ENCODE measurements at regions not wholly inside any gene's neighbourhood (a gene's known extent, or its start where the extent isn't known, plus 50 kb on each side); places are given as distances from the start of the nearest gene placed in this dataset.

DNA sequence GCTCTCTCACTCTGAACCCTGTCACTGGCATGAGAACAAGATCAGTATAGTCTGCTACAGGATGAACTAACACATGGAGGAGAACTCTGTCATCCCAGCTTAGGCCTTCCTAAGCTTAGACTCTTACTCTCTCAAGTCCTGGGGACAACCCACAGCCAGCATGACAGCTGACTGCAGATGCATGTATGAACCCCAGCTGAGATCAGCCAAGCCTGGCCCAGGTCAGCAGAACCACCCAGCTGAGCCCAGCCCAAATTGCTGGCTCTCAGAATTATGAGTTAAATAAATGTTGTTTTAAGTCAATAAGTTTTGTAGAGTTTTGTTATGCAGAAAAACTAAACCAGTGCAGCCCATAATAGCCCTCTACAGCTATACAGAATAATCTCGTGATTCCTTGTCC is 287.3 kb downstream of the TNS1 start:
- FAIRE-seq (no peak), DNase-seq (ENCODE audit: low read depth, low spot score) (no peak)
- Histone ChIP-seq H3K27me3 (ENCODE audit: control insufficient read depth, extremely low read depth, insufficient read depth, low read length) (no peaks in the 10 kb centered on the region), H3K9me1 (ENCODE audit: control insufficient read depth, extremely low read depth, insufficient read depth, low read length) (no peaks in the 10 kb centered on the region), H3K36me3 (ENCODE audit: control insufficient read depth in 2 of 2, extremely low read depth in 1 of 2, insufficient read depth in 2 of 2, low read length in 2 of 2) (no peaks in the 10 kb centered on the region), H3K79me2 (ENCODE audit: control insufficient read depth, insufficient read depth, low read length) (no peaks in the 10 kb centered on the region), H3K27ac (ENCODE audit: control insufficient read depth, insufficient read depth, low read length) (no peak overlapping the region), H4K20me1 (ENCODE audit: control insufficient read depth, extremely low read depth, insufficient read depth, low read length) (no peaks in the 10 kb centered on the region), H3K9me3 (ENCODE audit: control insufficient read depth, low read depth, low read length) (no peaks in the 10 kb centered on the region), H3K4me2 (ENCODE audit: control insufficient read depth, extremely low read depth, insufficient read depth, low read depth, low read length) (no peak overlapping the region), H3K4me3 (ENCODE audit: control insufficient read depth in 2 of 3, extremely low read depth in 1 of 3, insufficient read depth in 2 of 3, low read depth in 1 of 3, low read length in 3 of 3) (no peak overlapping the region), H3K4me1 (ENCODE audit: control insufficient read depth, extremely low read depth, insufficient read depth, low read length) (peaks cover under 1% of the 10 kb centered on the region), H3K9ac (ENCODE audit: control insufficient read depth, extremely low read depth, insufficient read depth, low read length) (no peak overlapping the region), H2AFZ (ENCODE audit: control insufficient read depth, low read length) (no peak overlapping the region)
- dilution Hi-C loops (cut with MboI; ENCODE audit: extremely low pct_ligation_motif_present, low sequenced_read_pairs) = loop anchor here (25.0 kb wide), 1 partner anchor 203 kb away; no protein-coding TSS in a partner anchor
- TF ChIP-seq, protein P1, sequence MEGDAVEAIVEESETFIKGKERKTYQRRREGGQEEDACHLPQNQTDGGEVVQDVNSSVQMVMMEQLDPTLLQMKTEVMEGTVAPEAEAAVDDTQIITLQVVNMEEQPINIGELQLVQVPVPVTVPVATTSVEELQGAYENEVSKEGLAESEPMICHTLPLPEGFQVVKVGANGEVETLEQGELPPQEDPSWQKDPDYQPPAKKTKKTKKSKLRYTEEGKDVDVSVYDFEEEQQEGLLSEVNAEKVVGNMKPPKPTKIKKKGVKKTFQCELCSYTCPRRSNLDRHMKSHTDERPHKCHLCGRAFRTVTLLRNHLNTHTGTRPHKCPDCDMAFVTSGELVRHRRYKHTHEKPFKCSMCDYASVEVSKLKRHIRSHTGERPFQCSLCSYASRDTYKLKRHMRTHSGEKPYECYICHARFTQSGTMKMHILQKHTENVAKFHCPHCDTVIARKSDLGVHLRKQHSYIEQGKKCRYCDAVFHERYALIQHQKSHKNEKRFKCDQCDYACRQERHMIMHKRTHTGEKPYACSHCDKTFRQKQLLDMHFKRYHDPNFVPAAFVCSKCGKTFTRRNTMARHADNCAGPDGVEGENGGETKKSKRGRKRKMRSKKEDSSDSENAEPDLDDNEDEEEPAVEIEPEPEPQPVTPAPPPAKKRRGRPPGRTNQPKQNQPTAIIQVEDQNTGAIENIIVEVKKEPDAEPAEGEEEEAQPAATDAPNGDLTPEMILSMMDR (optimal IDR thresholded peaks at IDR 0.05 in 1 of 3, IDR thresholded peaks at IDR 0.05 in 1 of 3, conservative IDR thresholded peaks at IDR 0.05 in 1 of 3; ENCODE audit: extremely low read depth in 1 of 3, insufficient read depth in 2 of 3, low read length in 3 of 3) = no peak
- TF ChIP-seq EZH2 (IDR thresholded peaks at IDR 0.05; ENCODE audit: low read length) = no peak

DNA sequence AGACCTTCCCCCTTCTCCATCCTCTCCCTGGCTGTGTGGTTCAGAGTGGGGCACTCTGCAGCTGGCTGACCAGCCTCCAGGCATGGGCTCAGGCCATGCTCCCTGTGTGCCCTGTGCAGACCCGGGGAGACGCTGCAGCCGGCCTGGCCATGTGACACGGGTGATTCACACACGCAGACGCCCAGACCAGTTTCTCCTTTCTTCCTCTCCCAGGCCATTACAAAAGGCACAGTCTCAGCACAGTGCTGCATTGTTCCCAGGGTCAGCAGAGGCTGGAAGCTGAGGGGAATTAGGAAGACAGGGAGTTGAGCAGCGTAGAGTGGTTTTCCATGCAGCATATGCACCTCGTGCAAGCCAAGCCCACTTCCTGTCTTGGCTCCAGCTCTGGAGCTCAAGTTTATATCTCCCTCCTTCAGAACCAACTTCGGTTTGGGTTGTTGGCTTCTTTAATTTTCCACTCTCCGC is 288.5 kb downstream of the TNS1 start:
- no peak for FAIRE-seq

More for the DNA sequence above, 288.5 kb downstream of the TNS1 start:
- H3K36me3 ChIP-seq (ENCODE audit: control insufficient read depth in 2 of 2, extremely low read depth in 1 of 2, insufficient read depth in 2 of 2, low read length in 2 of 2) = no peaks in the 10 kb centered on the region
- dilution Hi-C loops (cut with MboI; ENCODE audit: extremely low pct_ligation_motif_present, low sequenced_read_pairs) = loop anchor here (25.0 kb wide), 1 partner anchor 202 kb away; no protein-coding TSS in a partner anchor
- H3K27ac ChIP-seq (ENCODE audit: control insufficient read depth, insufficient read depth, low read length) = no peak overlapping the region
- H2AFZ ChIP-seq (ENCODE audit: control insufficient read depth, low read length) = no peak overlapping the region
- no peaks in the 10 kb centered on the region for H4K20me1 ChIP-seq (ENCODE audit: control insufficient read depth, extremely low read depth, insufficient read depth, low read length)
- peaks cover 12% of the 10 kb centered on the region for H3K4me1 ChIP-seq (ENCODE audit: control insufficient read depth, extremely low read depth, insufficient read depth, low read length)
- no peak overlapping the region for H3K4me2 ChIP-seq (ENCODE audit: control insufficient read depth, extremely low read depth, insufficient read depth, low read depth, low read length)
- no peaks in the 10 kb centered on the region for H3K79me2 ChIP-seq (ENCODE audit: control insufficient read depth, insufficient read depth, low read length)
- H3K9me3 ChIP-seq (ENCODE audit: control insufficient read depth, low read depth, low read length) = no peaks in the 10 kb centered on the region
- no peak overlapping the region for H3K9ac ChIP-seq (ENCODE audit: control insufficient read depth, extremely low read depth, insufficient read depth, low read length)
- H3K9me1 ChIP-seq (ENCODE audit: control insufficient read depth, extremely low read depth, insufficient read depth, low read length) = no peaks in the 10 kb centered on the region
- DNase-seq (ENCODE audit: low read depth, low spot score) = no peak
- H3K4me3 ChIP-seq (ENCODE audit: control insufficient read depth in 2 of 3, extremely low read depth in 1 of 3, insufficient read depth in 2 of 3, low read depth in 1 of 3, low read length in 3 of 3) = no peak overlapping the region
- H3K27me3 ChIP-seq (ENCODE audit: control insufficient read depth, extremely low read depth, insufficient read depth, low read length) = no peaks in the 10 kb centered on the region
- TF ChIP-seq EZH2 (IDR thresholded peaks at IDR 0.05; ENCODE audit: low read length) = no peak
- TF ChIP-seq, protein P1 (optimal IDR thresholded peaks at IDR 0.05 in 1 of 3, IDR thresholded peaks at IDR 0.05 in 1 of 3, conservative IDR thresholded peaks at IDR 0.05 in 1 of 3; ENCODE audit: extremely low read depth in 1 of 3, insufficient read depth in 2 of 3, low read length in 3 of 3) = no peak

All from keratinocyte (primary cell).